Stimulated activated CD4-positive, alpha-beta T cell treated with anti-CD3 and anti-CD28 coated beads, Interleukin-12 subunit alpha, Interleukin-12 subunit beta, amount 100 ng/mL, for 4 hours (primary cell): ENCODE measurements at regions not wholly inside any gene's neighbourhood (a gene's known extent, or its start where the extent isn't known, plus 50 kb on each side); places are given as distances from the start of the nearest gene placed in this dataset.
"Not testable (repeated sequence)": the region's sequence is repeated elsewhere in the genome, so short reads cannot be mapped to it uniquely, and the experiment has no call there.

ENCODE experiments used
- DNase-seq: peaks from one replicate; pipeline ENCODE4 v3.0.0-alpha.2; 2020

GRCh38 chr4:147173797-147174432 lies 228.3 kb upstream of the TTC29 start:
- DNase-seq = no peak

DNA sequence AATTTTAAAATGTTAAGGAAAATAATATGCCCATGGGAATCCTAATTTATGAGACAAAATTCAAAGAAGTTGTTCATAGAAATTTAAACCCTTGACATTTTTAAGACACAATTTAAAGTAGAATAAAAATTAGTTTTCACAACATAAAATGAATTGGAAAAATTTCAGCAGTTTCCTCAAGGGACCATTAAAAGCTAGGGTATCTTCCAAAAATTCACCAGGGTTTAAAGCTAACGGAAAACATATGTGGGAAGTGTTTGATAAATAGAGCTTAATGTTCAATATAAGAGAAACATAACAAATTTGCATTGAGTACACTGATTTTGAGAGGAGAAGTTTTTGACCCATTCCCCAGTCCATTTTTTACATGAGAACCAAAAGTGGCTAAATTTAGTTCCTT lies 228.9 kb upstream of the TTC29 start:
- DNase-seq = no peak

GRCh38 chr4:147175460-147176025 lies 229.9 kb upstream of the TTC29 start:
- DNase-seq = no peak

DNA sequence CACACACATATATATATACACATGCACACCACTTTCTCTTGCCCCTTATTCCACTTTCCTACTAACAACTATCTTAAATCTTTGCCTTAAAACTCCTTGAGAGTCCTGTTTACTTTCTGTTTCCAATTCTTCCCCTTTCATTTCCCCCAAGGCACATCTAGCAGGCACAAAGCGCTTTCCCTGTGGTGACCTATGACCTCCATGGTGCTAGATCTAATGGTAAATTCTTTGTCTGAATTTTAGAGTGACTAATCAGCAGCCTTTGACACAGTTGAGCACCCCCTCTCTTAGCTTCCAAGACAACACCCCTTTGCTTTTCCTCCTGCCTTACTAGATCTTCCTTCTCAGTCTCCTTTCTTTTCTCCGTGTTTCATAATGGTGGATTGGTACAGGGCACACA lies 236.4 kb upstream of the TTC29 start:
- DNase-seq = no peak

- DNase-seq = no peak
These were observed 247.0 kb upstream of the TTC29 start for GRCh38 chr4:147192679-147193078.

DNA sequence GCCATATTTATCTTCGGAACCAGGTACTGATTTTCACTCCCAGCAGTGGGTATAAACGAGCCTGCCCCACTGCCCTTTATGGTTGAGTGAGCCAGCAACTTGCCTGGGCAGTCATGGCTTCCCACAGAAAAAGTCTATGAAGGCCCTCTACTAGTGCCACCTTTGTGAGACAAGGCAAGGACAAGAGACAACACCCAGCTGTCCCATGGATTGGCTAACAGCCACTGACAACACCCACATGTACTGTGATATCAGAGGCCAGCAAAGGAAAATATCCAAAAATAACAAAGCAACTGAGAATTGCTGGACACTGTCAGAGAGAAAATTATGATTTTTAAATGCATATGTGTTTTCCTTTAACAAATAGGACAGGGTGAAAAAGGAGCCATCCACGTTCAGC lies 248.4 kb upstream of the TTC29 start:
- DNase-seq = no peak

GRCh38 chr4:147194604-147195003 lies 248.9 kb upstream of the TTC29 start:
- no peak for DNase-seq

GRCh38 chr4:147195386-147195785 lies 249.7 kb upstream of the TTC29 start:
- DNase-seq = no peak

DNA sequence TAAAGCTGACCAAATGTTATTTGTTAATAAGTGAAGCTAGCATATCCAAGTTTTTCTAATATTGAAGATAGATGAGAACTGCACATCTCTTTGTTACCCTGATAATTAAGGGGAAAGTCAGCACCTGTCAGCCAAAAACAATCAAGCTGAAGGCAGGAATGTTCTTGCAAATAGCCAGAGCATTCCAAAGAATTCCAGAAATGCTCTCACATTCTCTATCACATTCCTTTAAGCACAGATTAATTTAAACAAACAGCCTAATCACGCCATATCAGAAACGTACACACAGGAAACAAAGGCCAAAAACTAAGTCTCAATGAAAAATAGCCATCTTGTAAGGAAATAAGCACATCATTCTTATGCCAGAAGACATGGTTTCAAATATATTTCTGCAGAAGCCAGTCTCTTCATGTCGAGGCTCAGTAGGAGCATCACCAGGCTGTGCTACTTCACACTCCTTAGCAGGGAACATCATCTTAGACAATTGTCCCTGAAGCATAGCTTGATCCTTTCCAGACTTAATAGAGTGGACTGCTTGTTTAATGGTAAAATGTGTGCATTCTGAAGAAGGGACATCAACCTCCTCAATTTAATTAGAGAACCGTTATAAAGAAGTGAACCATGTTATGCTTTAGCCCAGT lies 252.9 kb upstream of the TTC29 start:
- DNase-seq = no peak

DNA sequence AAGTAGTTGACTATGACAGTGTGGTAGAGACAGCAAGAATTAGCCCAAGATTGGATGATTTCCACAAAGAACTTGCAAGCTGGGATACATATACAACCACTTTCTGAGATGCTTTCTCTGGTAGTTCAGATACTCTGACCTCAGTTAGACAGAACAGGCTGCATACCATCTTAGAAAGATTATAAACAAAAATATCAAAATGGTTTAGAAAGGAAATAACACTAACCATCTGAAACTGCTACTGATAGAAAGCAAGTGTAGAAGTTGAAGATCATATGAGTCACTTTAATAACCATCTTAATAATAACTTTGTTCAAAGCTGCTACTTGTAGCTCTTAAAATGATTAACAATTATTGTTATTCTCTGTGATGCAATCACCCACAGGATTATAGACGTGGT lies 255.4 kb upstream of the TTC29 start:
- no peak for DNase-seq

DNA sequence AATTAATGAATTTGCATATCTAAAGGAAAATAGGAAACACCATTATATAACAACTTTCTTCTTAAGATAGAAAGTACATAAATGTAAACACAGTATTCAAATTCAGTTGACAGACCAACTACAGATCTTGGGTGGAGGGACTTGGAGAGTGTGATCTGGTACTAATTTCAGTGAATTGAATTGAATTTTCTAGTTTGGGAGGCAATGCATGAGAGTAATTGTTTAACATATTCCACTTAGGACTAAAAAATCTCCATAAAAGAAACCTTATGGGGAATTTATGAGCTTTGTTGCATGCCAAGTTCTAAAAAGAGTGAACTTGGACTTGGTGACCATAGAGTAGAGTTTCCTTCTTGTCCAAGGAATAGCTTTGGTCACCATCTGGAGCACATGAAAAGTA lies 261.1 kb upstream of the TTC29 start:
- no peak for DNase-seq

DNA sequence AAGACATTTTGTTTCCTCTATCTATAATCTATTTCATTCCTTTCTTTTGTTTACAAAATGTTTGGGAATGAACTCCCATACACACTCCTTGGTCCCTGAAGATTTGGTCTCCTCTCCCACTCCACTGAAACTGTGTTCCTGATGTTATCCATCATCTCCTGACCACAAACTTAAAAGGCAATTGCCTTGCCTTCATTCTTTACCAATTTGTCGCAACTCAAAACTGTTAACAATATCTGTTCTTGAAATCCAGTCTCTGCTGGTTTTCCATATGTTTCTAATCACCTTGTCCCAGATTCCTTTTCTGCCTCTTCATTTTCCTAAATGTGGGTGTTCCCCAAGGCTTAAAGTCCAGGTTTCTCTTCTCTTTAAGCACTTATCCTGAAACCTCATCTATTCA lies 262.2 kb upstream of the TTC29 start:
- DNase-seq = no peak

- no peak for DNase-seq
These were observed 263.2 kb upstream of the EDNRA start for GRCh38 chr4:147217655-147218054.

DNA sequence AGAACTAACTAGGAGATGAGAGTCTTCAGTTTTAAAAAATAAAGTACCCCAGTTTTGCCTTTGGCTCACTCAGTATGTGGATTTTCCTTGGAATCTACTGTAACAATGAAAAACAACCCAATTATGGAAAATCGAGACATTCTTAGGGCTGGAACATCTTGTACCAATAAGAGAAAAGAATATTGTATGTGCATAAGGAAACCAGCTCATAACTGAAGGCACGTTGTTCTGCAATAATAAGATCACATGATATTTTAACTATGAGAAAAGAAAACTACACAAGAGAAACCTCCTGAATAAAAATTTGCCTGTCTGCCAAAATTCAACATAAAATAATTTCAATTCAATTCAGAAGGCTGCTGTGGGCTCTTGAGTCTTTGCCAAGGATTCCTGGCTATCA lies 261.8 kb upstream of the EDNRA start:
- DNase-seq = no peak

GRCh38 chr4:147220833-147221232 lies 260.1 kb upstream of the EDNRA start:
- no peak for DNase-seq

DNA sequence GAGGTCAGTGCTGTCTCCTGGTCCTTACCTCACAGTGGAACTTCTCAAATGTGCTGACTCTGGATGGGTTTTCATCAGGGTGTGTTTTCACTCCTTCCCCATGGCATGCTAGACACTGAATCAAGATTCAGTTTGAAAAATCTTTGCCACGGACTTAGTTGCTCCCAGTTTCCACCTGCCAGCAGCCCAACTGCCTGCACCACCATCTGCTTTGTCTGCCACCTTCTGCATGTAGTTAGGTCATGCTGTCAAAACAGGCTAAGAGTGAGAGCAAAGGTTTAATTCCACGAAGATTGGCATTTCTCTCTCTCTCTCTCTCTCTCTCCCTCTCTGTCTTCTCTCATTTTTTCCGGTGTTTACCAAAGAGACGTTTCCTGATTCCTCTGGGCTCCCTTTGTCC lies 258.0 kb upstream of the EDNRA start:
- DNase-seq = no peak

DNA sequence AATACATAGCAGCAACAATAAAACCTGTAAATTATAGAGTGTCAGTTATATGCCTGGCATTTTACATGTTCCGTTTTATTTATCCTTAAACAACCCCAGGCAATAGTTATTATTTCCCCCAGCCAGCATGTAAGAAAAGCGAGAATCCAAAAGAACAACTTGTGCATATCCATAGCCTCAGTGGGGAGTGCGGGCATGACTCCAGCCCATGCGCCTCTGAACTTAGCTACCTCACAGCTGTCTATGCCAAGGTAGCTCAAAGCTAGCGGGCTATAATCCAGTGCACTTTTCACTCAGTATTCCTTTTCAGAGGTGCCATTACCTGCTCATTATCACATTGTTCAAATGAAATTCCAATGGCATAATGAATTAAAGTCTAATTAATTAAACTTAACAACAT lies 257.3 kb upstream of the EDNRA start:
- DNase-seq = no peak

- no peak for DNase-seq
These were observed 244.1 kb upstream of the EDNRA start for GRCh38 chr4:147236806-147237205.

- no peak for DNase-seq
These were observed 236.1 kb upstream of the EDNRA start for GRCh38 chr4:147244786-147245185.

- no peak for DNase-seq
These were observed 234.8 kb upstream of the EDNRA start for GRCh38 chr4:147246096-147246495.

GRCh38 chr4:147246528-147246927 lies 234.4 kb upstream of the EDNRA start:
- not testable (repeated sequence) for DNase-seq

DNA sequence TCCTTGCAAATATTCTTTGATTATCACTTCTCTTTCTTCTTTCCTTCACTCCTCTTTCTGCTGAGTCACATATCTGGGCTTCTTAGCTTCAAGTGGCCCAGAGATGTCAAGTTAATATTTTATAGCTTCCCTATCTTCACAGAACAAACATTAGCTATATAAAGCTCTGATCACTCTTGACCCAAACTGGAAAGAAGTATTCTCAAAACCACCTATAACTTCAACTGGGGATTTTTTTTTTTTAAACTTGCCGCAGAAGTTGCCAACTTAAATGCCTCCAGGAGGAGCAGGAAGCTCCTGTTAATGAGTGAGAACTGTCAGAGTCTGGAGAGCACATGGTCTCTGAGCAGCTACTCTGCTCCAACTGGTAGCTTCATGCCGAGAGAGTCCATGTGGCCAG lies 233.3 kb upstream of the EDNRA start:
- DNase-seq = no peak

GRCh38 chr4:147250062-147250461 lies 230.8 kb upstream of the EDNRA start:
- DNase-seq = no peak

DNA sequence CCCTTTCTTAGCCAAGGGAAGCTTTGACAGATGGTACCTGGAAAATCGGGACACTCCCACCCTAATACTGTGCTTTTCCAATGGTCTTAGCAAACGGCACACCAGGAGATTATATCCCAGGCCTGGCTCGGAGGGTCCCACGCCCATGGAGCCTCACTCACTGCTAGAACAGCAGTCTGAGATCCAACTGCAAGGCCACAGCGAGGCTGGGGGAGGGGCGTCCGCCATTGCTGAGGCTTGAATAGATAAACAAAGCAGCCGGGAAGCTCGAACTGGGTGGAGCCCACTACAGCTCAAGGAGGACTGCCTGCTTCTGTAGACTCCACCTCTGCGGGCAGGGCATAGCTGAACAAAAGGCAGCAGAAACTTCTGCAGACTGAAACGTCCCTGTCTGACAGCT lies 225.6 kb upstream of the EDNRA start:
- not testable (repeated sequence) for DNase-seq

GRCh38 chr4:147259271-147259670 lies 221.6 kb upstream of the EDNRA start:
- not testable (repeated sequence) for DNase-seq
